Activated naive CD4-positive, alpha-beta T cell treated with anti-CD3 and anti-CD28 coated beads, Interleukin-2, amount 10 ng/mL, durations not matched to agents 7 days and 5 days (primary cell): ENCODE measurements at regions not wholly inside any gene's neighbourhood (a gene's known extent, or its start where the extent isn't known, plus 50 kb on each side); places are given as distances from the start of the nearest gene placed in this dataset.

Experiments
- CTCF ChIA-PET: fragments of 350-600 bp; sonication (Branson Sonifier 250); formaldehyde crosslinking; loops from one replicate; lab custom pipeline; 2021; ENCODE audit warnings: antibody characterized with exemption; lab: Charles Lee
- DNase-seq: peaks from one replicate; pipeline ENCODE4 v3.0.0-alpha.2; 2020
- H3K27ac Mint-ChIP-seq: one replicate; pipeline ENCODE4 v1.8.0; 2021; ENCODE audit warnings: mild to moderate bottlenecking, moderate library complexity, mixed read lengths
- H3K27me3 Mint-ChIP-seq: one replicate; pipeline ENCODE4 v1.8.0; 2021; ENCODE audit warnings: mild to moderate bottlenecking, mixed read lengths
- H3K36me3 Mint-ChIP-seq: one replicate; pipeline ENCODE4 v1.8.0; 2021; ENCODE audit warnings: mixed read lengths
- H3K4me1 Mint-ChIP-seq: one replicate; pipeline ENCODE4 v1.8.0; 2021; ENCODE audit warnings: mixed read lengths
- H3K4me3 Mint-ChIP-seq: one replicate; pipeline ENCODE4 v1.8.0; 2021; ENCODE audit warnings: mild to moderate bottlenecking, moderate library complexity, mixed read lengths
- H3K9me3 Mint-ChIP-seq: one replicate; pipeline ENCODE4 v1.8.0; 2021; ENCODE audit warnings: mixed read lengths

DNA sequence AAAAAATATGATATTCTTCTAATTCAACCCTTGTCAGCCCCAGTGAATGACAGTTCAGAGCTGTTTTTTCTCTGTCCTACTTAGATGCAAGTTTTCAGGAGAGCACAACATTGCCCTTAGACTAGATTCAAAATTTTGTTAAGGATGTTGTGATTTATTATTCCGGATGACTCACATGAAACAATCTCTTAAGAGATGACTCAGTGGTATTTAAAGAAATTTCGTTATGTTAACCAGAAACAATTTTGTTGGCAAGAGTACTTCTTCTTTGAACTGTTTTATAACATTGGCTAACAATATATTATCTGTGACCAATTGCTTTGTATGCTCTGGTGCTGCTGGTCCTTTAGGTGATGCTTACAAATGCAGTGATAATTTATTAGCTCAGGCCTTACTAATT, 132.0 kb downstream of the IZUMO3 start:
- H3K27ac Mint-ChIP-seq, result no peak overlapping the region
- H3K4me3 Mint-ChIP-seq, result no peak overlapping the region
- DNase-seq, result no peak
- H3K27me3 Mint-ChIP-seq, result no peaks in the 10 kb centered on the region
- H3K9me3 Mint-ChIP-seq, result peaks cover 19% of the 10 kb centered on the region
- CTCF ChIA-PET, result no interaction called here
- no peaks in the 10 kb centered on the region for H3K4me1 Mint-ChIP-seq
- no peaks in the 10 kb centered on the region for H3K36me3 Mint-ChIP-seq

DNA sequence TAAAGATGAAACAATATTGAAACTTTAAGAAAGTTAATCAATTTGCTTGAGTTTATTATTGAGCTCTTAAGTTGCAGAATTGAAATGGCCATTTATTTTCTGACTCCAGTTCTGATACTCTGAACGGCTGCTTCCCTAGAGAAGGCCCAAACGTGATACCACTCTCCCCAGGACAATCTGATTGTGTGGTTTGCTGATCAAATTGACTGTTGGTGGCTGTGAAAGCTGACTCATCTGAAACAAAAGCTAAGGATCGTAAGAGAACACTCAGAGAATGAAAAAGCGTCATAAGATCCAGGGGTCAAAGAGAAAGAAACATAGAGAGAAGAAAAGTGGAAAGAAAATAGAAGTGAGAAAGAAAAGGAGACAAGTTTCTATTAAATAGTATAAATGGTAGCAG, 147.2 kb downstream of the IZUMO3 start:
- CTCF ChIA-PET, result no interaction called here
- Mint-ChIP-seq H3K9me3 (peaks cover 15% of the 10 kb centered on the region), H3K27ac (no peak overlapping the region), H3K4me1 (no peaks in the 10 kb centered on the region), H3K27me3 (no peaks in the 10 kb centered on the region), H3K36me3 (no peaks in the 10 kb centered on the region), H3K4me3 (no peak overlapping the region)
- DNase-seq, result no peak

DNA sequence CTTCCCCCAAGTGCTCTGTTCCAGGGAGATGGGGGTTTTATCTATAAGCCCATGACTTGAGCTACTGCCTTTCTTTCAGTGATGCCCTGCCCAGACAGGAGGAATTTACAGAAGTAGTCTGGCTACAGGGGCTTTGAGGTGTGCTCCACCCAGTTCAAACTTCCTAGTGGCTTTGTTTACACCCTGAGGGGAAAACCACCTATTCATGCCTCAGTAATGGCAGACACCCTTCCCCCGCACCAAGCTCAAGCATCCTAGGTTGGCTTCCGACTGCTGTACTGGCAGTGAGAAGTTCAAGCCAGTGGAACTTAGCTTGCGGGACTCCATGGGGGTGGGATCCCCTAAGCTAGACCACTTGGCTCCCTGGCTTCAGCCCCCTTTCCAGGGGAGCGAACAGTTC, 154.6 kb downstream of the IZUMO3 start:
- Mint-ChIP-seq H3K4me1 (no peaks in the 10 kb centered on the region), H3K27me3 (no peaks in the 10 kb centered on the region), H3K4me3 (no peak overlapping the region), H3K27ac (no peak overlapping the region), H3K9me3 (peaks cover 18% of the 10 kb centered on the region), H3K36me3 (no peaks in the 10 kb centered on the region)
- CTCF ChIA-PET, result no interaction called here
- no peak for DNase-seq

DNA sequence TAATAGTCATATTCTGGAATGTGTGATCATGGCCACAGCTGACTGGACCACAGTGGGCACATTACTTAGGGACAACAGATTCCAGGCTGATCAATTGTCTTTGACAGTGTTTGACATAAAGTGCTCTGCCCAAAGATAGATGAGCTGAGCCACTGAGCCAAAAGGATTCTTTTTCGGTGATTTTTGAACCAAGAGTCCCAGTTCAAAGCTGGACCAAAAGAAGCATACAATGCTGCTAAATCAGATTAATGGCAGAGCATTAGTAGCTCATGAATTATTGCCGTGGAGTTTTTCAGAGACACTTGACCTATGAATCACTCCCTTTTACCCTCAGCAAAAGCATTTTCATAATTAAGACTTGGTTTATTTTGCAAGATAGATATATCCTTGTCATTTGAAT, 160.6 kb downstream of the IZUMO3 start:
- Mint-ChIP-seq H3K27me3 (no peaks in the 10 kb centered on the region), H3K36me3 (no peaks in the 10 kb centered on the region), H3K4me3 (no peak overlapping the region), H3K9me3 (peaks cover 8% of the 10 kb centered on the region), H3K4me1 (no peaks in the 10 kb centered on the region), H3K27ac (no peak overlapping the region)
- CTCF ChIA-PET, result no interaction called here
- no peak for DNase-seq

DNA sequence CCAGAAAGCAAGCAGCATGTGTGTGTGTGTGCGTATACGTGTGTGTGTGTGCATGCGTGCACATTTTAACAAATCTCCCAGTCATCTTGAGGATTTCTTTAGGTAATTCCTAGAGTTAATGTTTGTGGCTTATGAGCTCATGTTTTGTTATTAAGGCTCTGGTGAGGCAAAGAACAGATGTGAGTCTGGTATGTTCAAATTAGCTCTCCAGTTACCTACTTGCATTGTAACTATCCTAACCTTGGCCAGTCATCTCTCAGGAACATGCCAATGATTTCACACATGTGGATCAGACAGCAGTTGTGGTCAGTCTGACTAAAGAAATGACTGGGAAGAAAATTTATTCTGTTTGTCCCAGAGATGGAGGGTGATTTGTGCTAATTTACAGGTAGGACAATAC, 163.1 kb downstream of the IZUMO3 start:
- no peaks in the 10 kb centered on the region for H3K27me3 Mint-ChIP-seq
- no peaks in the 10 kb centered on the region for H3K9me3 Mint-ChIP-seq
- no peak overlapping the region for H3K4me3 Mint-ChIP-seq
- H3K27ac Mint-ChIP-seq, result no peak overlapping the region
- H3K4me1 Mint-ChIP-seq, result no peaks in the 10 kb centered on the region
- CTCF ChIA-PET, result no interaction called here
- no peak for DNase-seq
- H3K36me3 Mint-ChIP-seq, result no peaks in the 10 kb centered on the region

DNA sequence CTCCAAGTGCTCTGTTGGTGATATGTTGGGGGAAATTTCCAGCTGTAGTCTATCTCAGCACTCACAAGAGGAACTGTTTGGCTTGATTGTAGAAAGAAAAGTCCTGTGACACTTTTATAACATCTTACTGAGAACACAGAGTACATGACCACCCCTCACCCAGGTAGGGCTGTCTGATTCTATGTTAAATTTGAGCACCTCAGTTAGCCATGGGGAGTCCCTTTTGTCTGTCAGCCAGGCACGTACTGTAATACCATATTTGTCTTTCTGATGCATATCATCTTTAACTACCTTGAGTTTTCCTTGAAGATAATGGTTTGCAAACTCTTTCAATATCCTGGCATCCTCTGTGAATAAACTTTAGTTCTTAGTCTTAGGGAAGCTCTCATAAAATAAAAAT, 164.5 kb downstream of the IZUMO3 start:
- H3K27me3 Mint-ChIP-seq, result no peaks in the 10 kb centered on the region
- H3K9me3 Mint-ChIP-seq, result no peaks in the 10 kb centered on the region
- CTCF ChIA-PET, result no interaction called here

DNA sequence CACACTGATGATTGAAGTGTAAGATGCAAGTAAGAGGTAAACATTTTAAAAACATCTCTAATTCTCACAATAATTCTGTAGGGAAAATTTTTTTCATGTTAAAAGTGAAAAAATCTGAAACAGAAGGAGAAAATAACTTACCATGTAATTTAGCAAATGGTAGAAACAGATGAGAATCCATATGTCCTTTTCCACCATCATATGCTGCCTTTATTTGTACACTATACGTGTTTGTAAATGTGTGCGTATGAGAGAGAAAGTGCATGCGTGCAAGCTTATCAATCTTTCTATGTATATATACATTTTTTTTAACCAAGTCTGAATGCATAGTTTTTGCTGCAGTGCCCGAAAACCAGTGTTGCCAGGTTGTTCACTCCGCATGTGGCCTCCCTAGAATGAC, 186.7 kb downstream of the IZUMO3 start:
- Mint-ChIP-seq H3K27me3 (no peaks in the 10 kb centered on the region), H3K4me1 (no peaks in the 10 kb centered on the region), H3K36me3 (no peaks in the 10 kb centered on the region), H3K9me3 (peaks cover 28% of the 10 kb centered on the region), H3K27ac (no peak overlapping the region), H3K4me3 (no peak overlapping the region)
- DNase-seq, result no peak
- CTCF ChIA-PET, result no interaction called here

More for the DNA sequence above, 164.5 kb downstream of the IZUMO3 start:
- H3K36me3 Mint-ChIP-seq, result no peaks in the 10 kb centered on the region
- H3K27ac Mint-ChIP-seq, result no peak overlapping the region
- no peak overlapping the region for H3K4me3 Mint-ChIP-seq
- no peaks in the 10 kb centered on the region for H3K4me1 Mint-ChIP-seq
- DNase-seq, result no peak

DNA sequence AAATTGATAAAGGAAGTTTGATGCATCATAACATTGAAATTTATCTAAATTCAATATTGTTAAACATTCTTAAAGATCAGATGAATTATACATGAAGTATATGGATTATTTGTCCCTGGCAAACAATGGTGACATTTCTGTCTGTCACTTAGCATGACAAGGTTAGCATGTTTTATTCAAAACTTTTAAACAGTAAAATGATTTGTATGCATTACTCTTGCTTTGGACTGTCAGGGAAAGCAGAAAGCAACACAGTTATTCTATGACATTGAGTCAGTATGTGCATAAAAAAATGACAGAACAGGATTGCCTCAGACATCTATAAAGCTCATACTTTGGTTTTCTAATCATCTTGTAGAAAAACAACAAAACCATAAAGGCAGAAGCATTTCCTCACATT, 193.7 kb downstream of the IZUMO3 start:
- Mint-ChIP-seq H3K4me1 (no peaks in the 10 kb centered on the region), H3K27me3 (no peaks in the 10 kb centered on the region), H3K4me3 (no peak overlapping the region), H3K36me3 (no peaks in the 10 kb centered on the region), H3K27ac (no peak overlapping the region), H3K9me3 (peaks cover 15% of the 10 kb centered on the region)
- CTCF ChIA-PET, result no interaction called here
- DNase-seq, result no peak

DNA sequence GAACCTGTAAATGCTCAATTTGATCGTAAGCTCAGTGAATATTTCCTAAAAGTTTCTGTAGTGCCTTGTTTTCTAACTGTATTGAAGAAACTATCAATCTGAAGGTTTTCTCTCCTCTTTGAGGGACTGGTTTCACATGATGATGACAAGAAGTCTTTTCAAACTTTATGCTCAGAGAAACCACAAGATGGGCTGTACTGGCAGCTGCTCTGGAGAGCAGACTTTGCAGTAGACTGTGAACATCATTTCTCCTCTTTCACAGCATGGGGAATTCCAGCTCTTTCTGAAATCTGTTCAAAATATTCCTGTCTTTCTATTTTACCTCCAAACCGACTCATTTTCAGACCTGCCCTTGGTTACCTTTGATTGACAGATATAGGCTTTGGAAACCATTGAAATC, 194.4 kb downstream of the IZUMO3 start:
- Mint-ChIP-seq H3K36me3 (no peaks in the 10 kb centered on the region), H3K27ac (no peak overlapping the region), H3K4me3 (no peak overlapping the region), H3K4me1 (no peaks in the 10 kb centered on the region), H3K9me3 (peaks cover 19% of the 10 kb centered on the region), H3K27me3 (no peaks in the 10 kb centered on the region)
- no peak for DNase-seq
- CTCF ChIA-PET, result interaction anchor here (0.6 kb wide), 1 partner anchor 299 kb away, joined by 3 read pairs; no protein-coding TSS in a partner anchor

DNA sequence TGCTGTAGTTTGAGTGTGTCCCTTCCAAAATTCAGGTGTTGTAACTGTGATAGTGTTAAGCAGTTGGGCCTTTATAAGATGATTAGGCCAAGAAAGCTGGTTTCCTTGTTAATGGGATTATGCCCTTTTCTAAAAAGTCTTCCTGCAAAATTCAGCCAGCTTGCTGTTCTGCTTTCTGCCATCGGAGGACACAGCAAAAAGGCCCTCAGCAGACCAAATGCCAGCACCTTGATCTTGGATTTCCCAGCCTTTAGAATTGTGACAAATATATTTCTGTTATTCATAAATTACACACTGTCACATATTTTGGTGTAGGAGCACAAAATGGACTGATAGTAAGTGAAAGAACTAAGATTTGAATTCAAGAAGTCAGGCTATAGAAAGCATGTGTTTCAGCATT, 203.2 kb downstream of the IZUMO3 start:
- H3K4me1 Mint-ChIP-seq, result no peaks in the 10 kb centered on the region
- no peak overlapping the region for H3K27ac Mint-ChIP-seq
- no peaks in the 10 kb centered on the region for H3K27me3 Mint-ChIP-seq
- H3K36me3 Mint-ChIP-seq, result no peaks in the 10 kb centered on the region
- DNase-seq, result no peak
- CTCF ChIA-PET, result no interaction called here
- H3K9me3 Mint-ChIP-seq, result peaks cover 24% of the 10 kb centered on the region
- no peak overlapping the region for H3K4me3 Mint-ChIP-seq

DNA sequence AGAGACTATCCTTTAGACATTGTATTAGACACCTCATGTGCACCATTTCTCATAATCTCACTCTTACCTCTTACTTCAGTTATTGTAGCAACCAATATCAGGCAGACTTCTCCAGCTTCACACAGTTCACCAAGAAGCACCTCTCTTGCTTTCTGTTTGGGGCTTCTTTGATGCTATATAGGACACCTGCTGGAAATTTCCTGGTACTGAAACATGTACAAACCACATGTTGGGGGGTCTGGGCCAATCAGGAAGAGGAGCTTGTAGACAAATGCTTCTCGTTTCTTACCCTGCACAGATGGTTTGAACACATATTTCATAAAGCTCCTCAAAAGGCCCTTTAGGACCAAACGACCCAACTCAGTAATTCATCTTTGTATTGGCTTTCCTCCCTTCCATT, 212.1 kb downstream of the IZUMO3 start:
- Mint-ChIP-seq H3K36me3 (no peaks in the 10 kb centered on the region), H3K27me3 (no peaks in the 10 kb centered on the region), H3K4me3 (no peak overlapping the region), H3K9me3 (peaks cover 11% of the 10 kb centered on the region), H3K27ac (no peak overlapping the region), H3K4me1 (no peaks in the 10 kb centered on the region)
- DNase-seq, result no peak
- CTCF ChIA-PET, result no interaction called here

DNA sequence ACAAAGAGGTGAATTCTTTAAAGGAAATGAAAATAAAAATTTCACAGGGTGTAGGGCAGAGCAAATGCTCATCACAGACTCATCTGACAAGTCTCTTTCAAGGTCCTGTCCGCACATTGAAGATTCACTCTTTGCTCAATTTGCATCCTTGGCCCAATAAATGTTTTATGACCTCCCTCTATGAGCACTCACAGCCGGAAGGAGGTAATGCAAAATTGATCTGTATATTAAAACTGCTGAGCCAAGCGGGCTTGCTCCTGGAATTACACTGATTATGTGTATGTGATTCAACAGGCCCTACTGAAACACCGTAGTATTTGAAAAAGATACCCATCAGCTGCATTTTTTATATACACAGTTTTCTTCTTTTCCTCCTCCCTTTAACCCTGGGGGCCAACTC, 246.8 kb downstream of the IZUMO3 start:
- peaks cover 12% of the 10 kb centered on the region for H3K9me3 Mint-ChIP-seq
- H3K36me3 Mint-ChIP-seq, result no peaks in the 10 kb centered on the region
- H3K27ac Mint-ChIP-seq, result no peak overlapping the region
- no peaks in the 10 kb centered on the region for H3K27me3 Mint-ChIP-seq
- no peaks in the 10 kb centered on the region for H3K4me1 Mint-ChIP-seq
- no peak for DNase-seq
- CTCF ChIA-PET, result no interaction called here
- no peak overlapping the region for H3K4me3 Mint-ChIP-seq

DNA sequence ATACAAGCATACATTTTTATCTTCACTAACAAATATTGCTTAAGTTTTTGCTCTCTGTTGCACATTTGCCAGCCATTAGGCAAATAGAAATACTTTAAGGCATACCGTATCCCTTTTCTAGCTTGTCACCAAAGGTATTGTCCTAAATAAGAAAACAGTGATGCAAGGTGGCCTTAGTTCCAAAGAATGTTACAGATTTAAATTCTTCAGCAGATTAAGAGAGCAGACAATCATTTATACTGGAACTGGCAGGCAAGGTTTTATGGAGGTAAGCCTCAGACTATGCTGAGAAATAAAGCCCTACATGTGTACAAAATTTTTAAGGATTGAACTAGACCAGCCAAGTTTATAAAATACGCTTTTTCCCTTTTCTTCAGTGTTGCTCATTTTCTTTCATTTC, 247.8 kb downstream of the IZUMO3 start:
- H3K4me3 Mint-ChIP-seq, result no peak overlapping the region
- H3K27me3 Mint-ChIP-seq, result no peaks in the 10 kb centered on the region
- peaks cover 9% of the 10 kb centered on the region for H3K9me3 Mint-ChIP-seq
- no peaks in the 10 kb centered on the region for H3K36me3 Mint-ChIP-seq
- no peak overlapping the region for H3K27ac Mint-ChIP-seq
- H3K4me1 Mint-ChIP-seq, result no peaks in the 10 kb centered on the region
- DNase-seq, result no peak
- CTCF ChIA-PET, result no interaction called here

DNA sequence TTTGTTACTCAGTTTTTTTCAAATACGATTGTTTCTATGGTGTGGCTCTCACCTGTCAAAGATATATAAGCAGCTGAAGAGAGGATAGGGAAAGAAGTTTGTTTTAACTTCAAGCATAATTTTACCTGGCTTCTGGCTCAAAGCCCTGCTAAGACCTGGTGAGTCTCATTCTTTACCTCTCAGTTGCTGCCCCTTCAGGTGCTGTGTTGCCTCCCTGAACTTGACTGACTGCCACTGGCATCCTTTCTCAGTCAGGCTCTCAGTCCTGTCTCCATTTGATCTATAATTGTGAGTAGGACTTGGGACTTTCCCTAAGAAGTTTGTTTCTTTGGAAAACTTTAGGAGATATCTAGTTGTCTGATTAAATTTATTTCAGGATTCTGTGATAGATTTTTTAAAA, 249.6 kb downstream of the IZUMO3 start:
- H3K4me1 Mint-ChIP-seq, result no peaks in the 10 kb centered on the region
- no peaks in the 10 kb centered on the region for H3K27me3 Mint-ChIP-seq
- CTCF ChIA-PET, result no interaction called here
- no peaks in the 10 kb centered on the region for H3K36me3 Mint-ChIP-seq
- no peak overlapping the region for H3K4me3 Mint-ChIP-seq
- no peak overlapping the region for H3K27ac Mint-ChIP-seq
- no peak for DNase-seq
- H3K9me3 Mint-ChIP-seq, result peaks cover 19% of the 10 kb centered on the region

DNA sequence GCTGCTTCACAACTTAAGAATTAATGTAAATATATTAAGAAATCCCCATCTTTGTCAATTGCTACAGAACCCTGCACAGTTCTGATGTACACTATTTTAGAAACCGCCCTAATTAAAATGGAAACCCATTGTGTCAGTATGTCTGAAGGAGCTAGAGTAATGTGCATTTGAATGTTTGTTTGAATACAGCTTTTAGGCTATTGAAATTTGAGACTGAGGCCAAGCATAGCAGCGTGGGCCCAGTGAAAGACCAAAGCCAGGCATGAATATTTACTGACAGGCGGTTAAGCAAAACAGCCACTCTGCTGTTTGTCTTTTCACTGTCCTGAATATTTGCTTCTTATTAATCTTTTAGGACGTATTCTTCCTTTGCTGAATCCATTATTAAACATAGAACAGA, 252.3 kb downstream of the IZUMO3 start:
- H3K4me1 Mint-ChIP-seq, result no peaks in the 10 kb centered on the region
- H3K27me3 Mint-ChIP-seq, result no peaks in the 10 kb centered on the region
- no peak overlapping the region for H3K4me3 Mint-ChIP-seq
- peaks cover 19% of the 10 kb centered on the region for H3K9me3 Mint-ChIP-seq
- H3K27ac Mint-ChIP-seq, result no peak overlapping the region
- CTCF ChIA-PET, result no interaction called here
- no peaks in the 10 kb centered on the region for H3K36me3 Mint-ChIP-seq
- DNase-seq, result no peak

DNA sequence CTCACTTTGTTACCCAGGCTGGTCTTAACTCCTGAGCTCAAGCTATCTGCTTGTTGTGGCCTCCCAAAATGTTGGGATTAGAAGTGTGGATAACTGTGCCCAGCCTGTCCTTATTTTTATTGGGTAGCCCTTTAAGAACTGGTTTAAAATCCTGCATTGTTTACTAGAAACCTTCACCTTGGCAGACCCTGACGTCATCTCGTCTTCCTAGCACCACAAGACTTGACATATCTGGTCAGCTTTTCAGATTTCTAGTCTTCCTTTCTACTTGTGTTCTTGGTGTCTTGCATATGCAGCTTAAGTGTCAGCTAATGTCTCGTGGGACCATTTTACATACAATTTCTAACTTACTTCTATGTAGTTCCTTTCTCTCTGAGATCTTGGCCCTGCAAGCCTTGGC, 258.9 kb downstream of the IZUMO3 start:
- CTCF ChIA-PET, result no interaction called here
- H3K9me3 Mint-ChIP-seq, result peaks cover 13% of the 10 kb centered on the region
- no peak overlapping the region for H3K4me3 Mint-ChIP-seq

More for the DNA sequence above, 258.9 kb downstream of the IZUMO3 start:
- no peak overlapping the region for H3K27ac Mint-ChIP-seq
- H3K27me3 Mint-ChIP-seq, result no peaks in the 10 kb centered on the region
- no peaks in the 10 kb centered on the region for H3K36me3 Mint-ChIP-seq
- H3K4me1 Mint-ChIP-seq, result no peaks in the 10 kb centered on the region
- DNase-seq, result no peak
